ENCODE measurements at regions not wholly inside any gene's neighbourhood (a gene's known extent, or its start where the extent isn't known, plus 50 kb on each side); places are given as distances from the start of the nearest gene placed in this dataset.
A peak's percentile ranks its signal among the peaks of the same experiment; 100 is the strongest.
"Not testable (repeated sequence)": the region's sequence is repeated elsewhere in the genome, so short reads cannot be mapped to it uniquely, and the experiment has no call there.

DNA sequence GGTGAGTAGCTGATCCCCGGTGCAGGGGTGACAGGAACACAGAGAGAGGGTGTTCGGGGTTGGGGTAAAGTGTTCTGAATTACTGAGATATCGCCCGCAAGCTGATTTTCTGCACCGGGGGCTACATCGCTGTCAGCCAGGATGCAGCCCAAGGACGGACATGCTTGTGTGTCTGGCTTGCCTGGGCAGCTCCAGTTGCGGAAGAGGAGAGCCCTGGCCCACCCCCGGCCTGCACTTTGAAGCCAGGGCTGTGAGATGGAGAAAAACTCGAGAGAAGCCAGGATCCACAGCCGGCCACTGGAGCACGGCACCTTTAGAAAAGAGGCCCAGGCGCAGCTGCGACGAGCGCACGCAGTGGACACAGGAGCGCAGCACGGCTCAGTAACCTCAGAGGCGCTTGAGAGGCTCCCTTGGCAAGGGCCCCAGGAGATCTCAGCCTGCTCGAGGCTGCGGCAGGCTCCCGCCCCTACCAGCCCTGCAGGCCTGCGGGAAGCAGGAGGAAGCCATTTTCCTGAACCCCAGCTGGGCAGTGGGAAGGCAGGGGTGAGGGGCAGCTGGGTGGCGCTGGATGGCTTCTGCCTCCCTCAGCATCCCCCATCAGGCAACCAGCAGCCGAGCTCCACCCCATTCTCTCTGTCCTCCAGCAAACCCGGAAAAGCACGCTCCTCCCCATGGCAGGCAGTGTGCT, 59.2 kb downstream of the C9orf50 start:
- DNase-seq, result peak; percentile 23

DNA sequence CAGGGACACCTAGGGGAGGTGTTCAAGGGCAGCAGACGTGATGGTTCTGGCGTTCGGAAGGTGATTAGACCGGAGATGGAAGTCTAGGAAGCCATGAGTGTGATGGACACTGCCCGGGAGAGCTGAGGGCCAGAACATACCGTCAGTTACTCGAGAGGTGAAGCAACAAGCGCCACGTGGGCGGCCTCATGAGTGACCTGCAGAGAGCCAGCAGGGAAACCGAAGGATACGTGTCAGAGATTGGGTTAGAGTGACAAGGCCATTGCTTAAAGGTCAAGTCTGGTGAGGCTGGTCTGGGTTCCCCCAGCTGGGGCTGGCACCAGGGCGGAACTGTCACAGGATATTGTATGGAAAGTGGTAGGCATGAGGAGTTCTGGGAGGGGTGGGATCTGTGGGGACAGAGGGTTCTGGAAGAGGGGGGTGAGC, 60.0 kb downstream of the C9orf50 start:
- no peak for DNase-seq

DNA sequence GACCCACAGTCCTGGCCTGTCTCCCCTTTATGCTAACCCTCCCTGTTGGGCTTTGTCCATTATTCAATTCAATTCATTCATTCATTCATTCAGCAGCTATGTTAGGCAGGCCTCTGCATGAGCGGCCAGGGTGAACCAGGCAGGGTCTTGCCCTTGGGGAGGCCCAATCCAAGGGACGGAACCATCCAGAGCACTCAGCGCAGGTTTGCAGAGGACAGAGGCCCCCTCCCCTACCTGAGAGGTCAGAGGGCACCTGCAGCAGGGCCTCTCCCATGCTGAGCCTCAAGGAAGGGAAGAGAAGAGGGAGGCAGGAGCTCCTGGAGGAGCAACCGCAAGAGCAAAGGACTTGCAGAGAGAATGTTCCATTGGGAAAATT, 61.4 kb downstream of the C9orf50 start:
- no peak for DNase-seq

DNA sequence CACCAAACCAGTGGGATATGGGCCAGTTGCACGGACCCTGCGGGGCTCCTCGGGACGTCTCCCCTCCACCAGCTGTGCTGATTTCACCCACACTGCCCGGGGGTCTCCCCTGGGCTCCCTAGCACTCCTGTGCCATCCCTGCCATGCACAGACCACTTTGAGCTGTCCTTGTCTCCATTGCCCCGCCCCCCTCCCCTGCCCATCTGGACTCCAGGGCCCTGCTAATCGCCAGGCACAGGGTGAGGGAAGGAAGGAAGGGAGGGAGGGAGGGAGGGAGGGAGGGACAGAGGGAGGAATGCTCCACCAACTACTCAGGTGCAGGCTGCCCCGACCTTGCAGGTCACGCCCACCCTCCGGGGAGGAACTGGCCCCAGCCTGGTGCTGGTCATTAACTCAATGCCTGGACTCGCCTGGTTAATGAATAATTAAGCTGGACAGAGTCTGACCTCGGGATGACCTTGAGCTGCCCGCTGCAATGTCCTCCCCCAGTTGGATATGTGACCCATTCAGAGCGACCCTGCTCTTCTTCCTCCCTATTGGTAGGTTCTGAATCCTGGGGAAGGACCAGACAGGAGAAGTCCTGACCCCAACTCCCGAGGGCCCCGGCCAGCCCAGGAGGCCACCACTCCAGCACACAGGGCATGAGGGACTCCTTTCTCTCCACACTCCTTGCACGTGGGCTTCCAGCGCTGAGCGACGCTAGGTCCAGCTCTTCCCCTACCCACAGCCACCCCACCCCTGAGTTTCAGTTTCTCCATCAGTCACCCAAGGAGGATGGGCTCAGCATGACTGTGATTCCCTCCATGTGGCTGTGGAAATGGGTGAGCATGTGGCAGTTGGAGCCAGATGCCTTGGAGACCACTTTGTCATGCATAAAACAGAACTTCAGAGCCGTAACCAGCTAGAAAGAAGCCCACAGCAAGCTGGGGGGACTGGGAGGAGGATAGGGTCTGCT, 62.1 kb downstream of the C9orf50 start:
- DNase-seq, result no peak

DNA sequence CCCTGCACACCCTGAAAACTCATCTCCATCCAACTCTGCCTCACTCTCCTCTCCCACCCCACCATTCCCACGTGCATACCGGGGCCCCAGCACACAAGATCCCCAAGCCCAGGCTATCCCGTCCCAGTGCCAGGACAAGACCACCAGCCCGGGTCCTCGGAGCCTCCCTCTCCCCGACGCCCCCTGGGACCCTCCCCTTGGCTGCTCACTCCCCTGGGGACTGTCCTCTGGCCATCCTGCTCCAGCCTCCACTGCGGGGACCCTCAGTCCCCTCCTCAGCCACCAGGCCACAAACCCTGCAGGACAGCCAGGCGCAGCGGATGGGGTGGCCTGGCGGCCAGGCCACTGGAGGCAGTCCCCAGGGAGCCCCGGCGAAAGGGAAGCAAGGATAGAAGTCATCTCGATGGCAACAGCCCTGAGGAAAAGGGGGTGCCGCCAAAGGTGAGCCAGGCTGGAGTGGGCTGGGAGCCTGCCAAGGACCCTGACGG, 62.8 kb downstream of the C9orf50 start:
- DNase-seq, result no peak

DNA sequence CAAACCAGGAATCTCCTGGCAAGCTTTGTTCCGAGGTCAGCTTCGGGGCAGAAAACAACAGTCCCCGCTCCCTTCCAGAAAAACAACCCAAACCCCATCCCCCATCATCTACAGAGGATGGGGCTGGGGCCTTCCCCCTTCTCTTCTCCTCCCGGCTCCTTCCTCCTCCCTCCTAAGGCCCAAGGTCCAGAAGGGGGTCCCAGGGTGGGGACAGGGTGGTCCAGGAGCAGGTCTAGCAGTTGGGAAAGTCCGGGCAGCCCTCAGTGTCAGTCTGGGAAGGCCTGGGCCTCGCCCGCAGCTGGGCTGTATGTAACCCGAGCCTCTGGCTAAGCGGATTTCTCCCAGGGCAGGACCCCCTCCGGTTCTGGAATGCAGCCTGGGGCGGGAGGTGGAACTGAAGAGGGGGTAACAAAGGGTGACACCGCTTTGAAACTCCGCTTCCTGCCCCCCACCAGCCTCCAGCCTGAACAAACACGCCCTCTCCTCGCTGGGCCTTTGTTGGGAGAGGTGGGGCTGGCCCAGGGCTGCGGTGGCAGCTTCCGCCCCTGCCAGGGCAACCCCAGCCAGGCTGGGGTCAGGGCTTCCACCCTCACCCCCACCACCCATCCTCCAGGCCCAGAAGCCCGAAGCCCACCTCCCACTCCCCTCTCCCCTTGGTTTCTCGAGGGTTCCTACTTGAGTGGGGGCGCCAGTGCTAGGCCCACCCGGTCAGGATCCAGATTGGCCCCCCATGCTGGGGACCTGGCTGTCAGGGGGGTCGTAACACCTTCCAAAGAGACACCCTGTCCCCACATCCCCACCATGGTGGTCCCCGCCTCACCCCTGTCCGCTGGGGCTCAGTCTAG, 63.5 kb downstream of the C9orf50 start:
- no peak for DNase-seq

DNA sequence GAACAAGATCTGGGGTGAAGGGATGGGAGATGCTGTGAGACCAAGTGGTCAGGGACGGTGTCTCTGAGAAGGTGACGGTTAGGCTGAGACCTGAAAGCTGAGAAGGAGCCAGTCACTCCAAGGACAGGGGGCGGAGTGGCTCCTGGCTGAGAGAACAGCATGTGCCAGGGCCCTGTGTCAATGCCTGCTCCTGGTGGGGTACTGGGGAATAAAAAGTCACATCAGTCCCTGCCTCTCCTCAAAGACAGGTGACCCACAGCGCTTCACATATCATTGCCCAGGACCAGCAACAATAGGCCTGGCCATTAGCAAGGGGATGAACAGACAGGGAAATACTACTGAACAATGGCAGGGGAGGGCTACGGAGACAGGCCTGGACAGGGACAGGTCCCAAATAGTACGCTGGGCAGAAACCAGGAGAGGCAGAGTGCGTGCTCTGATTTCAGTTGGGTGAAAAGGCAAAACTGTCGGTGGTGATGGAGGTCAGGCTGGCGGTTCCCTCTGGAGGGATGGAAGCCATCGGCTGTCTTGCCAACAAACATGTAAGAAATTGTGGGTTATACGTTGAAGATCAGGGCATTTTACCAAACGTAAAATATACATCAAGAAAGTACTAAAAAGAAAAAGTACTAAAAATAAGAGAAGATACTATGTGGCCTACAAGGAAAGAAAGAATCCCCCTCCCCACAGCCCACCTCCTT, 64.3 kb downstream of the C9orf50 start:
- DNase-seq, result no peak

DNA sequence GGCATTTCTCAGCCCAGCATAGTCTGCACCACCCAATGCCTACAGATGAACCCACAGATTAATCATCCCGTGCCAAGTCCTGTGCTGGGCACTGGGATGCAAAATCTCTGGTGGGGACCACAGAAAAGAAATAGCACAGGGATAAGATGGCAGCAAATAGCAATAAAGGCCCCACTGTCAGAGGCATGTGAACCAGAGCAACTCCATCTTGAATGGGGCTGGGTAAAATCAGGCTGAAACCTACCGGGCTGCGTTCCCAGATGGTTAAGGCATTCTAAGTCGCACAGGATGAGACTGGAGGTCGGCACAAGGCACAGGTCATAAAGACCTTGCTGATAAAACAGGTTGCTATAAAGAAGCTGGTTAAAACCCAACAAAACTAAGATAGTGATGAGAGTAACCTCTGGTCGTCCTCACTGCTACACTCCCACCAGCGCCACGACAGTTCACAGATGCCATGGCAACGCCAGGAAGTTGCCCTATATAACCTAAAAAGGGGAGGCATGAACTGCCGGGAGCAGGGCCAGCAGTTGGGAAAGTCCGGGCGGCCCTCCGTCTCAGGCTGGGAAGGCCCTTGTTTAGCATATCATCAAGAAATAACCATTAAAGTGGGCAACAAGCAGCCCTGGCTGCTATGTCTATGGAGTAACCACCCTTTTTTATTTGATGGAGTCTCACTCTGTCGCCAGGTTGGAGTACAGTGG, 65.2 kb downstream of the C9orf50 start:
- DNase-seq, result no peak

DNA sequence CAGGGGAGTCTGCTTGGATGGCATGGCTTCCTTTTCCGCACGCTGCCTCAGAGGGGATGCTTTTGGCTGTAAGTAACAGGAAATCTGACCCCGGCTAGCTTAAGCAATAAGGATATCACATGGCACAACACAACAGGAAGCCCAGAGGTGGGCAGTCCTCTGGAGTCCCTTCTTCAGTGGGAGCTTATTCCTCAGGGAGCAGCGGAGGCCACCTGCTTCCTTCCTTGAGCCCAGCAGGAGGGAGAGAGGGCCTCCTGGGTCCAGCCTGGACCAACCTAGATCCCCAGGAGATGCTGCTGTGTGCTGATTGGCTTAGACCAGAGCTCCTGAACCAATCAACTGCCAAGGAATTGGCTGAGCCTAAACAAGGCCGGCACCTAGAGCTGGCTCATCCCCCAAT, 66.3 kb downstream of the C9orf50 start:
- DNase-seq, result no peak

DNA sequence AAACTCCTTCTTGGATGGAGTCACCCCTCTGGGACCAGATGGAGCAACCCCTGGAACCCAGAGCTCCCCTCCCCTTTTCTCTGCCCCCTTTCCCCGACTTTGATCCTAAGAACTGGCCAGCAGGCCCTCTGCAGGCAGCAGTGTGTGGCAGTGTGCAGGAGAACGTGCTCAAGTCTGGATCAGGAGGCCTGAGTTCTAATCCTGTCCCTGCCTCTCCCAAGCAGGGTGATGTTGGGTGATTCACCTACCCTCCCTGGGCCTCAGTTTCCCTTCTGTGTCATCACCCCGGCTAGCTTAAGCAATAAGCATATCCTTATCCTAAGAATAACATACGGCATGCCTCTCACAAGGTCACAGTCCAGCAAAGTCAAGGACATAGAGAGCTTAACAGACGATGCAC, 67.6 kb downstream of the C9orf50 start:
- DNase-seq, result no peak

DNA sequence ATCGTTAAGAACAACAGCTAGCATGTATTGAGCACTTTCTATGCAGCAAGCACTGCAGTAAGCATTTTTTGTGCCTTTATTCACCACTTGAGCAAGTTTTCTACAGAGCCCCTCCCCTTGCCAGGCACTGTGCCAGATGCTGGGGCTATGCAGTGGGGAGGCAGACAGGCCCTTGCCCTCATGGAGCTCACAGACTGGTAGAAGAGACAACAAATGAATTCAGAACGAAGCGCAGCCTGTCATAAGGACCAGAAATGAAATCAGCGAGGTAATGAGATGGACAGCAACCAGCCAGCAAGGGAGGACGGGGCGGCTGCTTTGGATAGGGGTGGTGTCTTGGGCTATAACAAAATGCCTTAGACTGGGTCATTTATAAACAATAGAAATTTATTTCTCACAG, 68.8 kb downstream of the C9orf50 start:
- no peak for DNase-seq

DNA sequence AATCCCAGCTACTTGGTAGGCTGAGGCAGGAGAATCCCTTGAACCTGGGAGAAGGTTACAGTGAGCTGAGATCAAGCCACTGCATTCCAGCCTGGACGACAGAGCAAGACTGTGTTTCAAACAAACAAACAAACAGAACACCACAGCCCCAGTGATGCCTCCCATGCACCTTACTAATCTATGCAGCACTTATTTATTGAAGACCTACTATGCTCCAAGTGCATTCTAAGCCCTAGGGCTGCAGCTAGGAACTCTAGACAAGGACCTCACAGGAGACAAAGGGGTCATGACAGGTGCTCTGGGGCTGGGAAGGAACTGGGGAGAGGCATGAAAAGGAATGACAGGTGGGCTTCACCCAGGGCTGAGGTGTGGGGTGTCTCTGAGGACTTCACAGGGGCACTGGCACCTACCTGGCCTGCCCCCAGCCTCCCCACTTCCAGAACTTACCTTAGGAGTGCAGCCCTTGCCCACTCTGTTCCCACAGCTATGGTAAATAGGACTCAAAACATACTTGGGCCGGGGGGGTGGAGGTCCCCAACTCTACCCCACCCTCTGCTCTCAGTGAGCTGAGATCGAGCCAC, 69.4 kb downstream of the C9orf50 start:
- DNase-seq, result no peak

DNA sequence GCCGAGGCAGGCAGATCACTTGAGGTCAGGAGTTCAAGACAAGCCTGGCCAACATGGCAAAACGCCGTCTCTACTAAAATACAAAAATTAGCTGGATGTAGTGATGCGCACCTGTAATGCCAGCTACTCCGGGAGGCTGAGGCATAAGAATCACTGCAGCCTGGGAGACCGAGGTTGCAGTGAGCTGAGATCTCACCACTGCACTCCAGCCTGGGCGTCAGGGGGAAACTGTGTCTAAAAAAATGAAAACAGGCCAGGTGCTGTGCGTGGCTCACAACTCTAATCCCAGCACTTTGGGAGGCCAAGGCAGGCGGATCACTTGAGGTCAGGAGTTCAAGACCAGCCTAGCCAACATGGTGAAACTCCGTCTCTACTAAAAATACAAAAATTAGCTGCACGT, 69.9 kb downstream of the C9orf50 start:
- not testable (repeated sequence) for DNase-seq

DNA sequence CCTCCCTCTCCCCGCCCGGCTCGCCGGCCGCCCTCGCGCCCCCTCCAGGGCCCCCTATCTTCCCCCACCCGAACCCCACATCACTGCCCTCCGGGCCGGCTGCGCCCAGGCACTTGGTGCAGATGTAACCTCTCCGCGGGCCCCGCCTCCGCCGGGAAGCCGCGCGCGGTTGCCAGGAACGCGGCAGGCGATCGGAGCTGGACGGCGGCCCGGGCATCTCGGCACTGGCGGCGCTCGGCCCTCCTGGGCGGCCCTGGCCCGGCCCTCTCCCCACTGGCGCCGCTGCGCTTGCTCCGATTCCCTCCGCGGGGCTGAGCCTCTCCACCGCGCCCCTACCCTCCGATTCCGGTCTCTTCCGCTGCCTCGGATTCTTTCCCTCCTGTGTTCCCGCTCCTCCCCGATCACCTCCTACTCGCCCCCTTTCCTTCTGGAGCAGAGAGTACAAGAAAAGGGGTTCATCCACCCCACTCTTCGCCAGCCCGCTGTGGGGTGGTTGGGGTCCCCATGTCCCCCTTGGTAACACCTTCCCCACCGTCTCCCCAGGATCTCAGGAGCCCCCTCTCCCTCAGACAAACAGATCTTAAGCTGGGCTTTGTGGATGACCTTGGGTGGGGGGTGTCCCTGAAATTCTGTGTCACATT, 70.6 kb downstream of the C9orf50 start:
- DNase-seq, result no peak

DNA sequence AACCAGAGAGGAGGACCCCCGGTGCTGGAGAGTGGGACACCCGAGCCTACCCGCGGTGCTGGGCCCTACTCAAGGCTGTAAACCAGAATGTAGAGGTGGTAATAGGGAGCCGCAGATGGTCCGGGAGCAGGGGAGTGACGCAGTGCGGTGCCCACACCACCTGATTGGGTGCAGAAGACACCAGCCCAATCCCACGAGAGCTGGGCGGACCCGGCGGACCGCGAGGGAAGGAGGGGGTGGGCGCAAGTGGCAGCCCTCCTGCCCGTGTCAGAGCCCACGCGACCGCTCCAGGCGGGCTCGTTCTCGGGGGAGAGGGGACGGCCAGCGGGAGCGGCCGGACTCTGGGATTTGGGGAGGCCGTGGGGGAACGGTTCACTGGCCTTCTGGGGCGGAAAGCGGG, 71.2 kb downstream of the C9orf50 start:
- no peak for DNase-seq

DNA sequence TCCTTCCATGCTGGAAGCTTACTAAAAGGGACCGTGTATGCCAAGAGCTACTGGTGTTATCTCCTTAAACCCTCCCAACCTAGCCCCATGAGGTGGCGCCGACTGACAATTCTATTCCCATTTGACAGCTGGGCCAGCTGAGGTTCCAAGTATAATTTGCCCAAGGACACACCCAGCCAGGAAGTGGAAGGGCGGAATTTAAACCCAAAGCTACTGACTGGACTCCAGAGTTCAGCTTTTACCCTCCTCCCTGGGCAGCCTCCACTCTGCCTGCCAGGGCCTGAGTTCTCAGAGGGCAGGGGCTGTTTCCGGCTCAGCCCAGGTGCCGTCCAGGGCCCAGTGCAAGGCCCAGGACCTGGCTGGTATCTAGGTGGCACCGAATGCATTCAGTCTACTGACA, 71.8 kb downstream of the C9orf50 start:
- DNase-seq, result no peak

DNA sequence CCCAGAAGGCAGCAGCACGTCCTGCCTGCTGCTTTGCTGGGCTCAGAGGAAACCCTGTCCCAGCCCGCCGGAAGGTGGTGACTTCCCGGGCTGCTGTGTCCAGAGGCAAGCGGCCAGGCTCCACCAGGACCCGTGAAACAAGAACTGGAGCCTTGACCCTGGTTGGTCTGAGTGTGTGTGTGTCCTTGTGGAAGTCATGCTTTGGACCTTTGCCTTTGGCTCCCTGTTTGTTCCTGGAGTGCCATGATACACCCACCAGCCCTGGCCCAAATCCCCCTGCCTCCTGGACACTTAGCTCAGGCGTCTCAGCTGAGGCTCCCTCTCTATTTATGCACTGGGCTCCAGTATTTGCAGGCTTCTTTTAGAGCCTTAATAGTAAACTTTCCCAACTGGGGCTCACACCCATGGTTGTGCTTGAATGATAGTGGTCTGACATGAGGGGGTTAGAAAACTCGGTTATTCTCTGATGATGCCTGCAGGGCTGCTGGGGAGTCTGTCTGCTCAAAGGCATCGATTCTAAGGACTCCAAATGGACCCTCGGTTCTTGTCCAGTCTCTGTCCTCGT, 72.2 kb downstream of the C9orf50 start:
- DNase-seq, result no peak

DNA sequence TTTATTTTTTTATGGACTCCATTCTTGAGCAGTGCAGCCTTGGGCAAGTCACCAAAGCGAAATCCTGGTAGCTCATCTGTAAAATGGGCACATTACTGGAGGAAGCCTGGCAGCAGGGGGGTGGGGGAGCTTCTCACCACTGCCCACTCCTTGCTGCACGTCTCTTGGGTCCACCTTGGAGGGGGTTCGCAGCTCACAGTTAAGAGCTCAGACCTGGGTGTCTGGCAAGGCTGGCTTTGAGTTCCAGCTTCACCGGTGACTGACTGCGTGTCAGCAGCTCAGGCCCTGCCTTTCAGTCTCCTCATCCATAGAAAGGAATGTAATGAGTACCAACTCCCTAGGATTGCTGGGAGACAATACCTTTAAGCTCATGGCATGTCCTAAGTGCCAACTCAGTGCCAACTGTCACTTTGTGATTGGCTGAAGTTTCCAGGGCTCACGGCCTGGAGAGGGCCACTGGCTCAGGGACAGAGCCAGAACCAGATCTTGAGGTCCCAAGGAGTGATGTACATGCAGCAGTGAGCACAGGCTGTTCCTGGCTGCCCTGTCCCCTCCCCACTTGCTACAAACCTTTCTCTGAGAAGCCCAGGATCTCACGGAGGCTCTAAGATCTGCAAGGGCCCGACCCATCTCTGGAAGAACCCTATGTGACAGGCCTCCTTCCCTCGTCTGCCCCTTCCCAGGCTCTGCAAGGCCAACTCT, 72.9 kb downstream of the C9orf50 start:
- no peak for DNase-seq

DNA sequence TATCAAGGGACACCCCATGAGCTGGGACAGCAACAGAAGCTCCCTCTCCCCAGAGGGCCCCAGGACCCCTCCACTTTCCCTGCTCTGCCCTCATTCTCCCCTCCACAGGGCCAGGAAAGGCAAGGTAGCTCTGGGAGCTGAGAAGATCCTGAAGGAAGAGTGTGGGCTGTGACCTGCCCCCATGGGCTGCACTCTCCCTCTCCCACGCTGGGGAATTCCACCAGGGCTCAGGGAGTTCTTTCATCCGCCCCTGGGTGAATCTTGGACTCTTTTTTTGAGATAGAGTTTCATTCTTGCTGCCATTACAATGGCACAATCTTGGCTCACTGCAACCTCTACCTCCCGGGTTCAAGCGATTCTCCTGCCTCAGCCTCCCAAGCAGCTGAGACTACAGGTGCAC, 73.8 kb downstream of the C9orf50 start:
- DNase-seq, result no peak

DNA sequence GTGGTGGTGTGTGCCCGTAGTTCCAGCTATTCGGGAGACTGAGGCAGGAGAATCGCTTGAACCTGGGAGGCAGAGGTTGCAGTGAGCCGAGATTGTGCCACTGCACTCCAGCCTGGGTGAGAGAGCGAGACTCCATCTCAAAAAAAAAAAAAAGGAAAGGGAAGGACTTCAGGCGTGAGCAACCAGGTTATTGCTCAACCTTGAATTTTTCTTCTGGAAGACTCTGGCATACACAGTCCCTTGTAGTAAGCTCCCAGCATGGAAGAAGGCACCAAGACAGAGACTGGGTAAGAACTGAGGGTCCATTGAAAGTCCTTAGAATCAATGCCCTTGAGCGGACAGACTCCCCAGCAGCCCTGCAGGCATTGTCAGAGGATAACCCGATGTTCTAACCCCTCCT, 75.0 kb downstream of the C9orf50 start:
- not testable (repeated sequence) for DNase-seq

All from DMS153 (cell line).